MCF 10A (cell line): ENCODE measurements at regions not wholly inside any gene's neighbourhood (a gene's known extent, or its start where the extent isn't known, plus 50 kb on each side); places are given as distances from the start of the nearest gene placed in this dataset.

ENCODE experiments used
- BruUV-seq: library from RNA; stranded (reverse); fragments of 400-500 nt; replicated peaks from 2 replicates; lab custom pipeline; 2021; lab: Mats Ljungman, UMichigan
- CTCF ChIA-PET: fragments of 300-600 bp; sonication (Branson Sonifier 250); formaldehyde crosslinking; extraction: SDS; loops from one replicate; lab custom pipeline; 2021; ENCODE audit warnings: antibody characterized with exemption, inconsistent platforms; lab: Yijun Ruan, JAX
- POLR2A ChIA-PET: fragments of 300-600, 350-650 bp; sonication (Branson Sonifier 250); formaldehyde crosslinking; extraction: SDS; loops from one replicate; lab custom pipeline; 2020; ENCODE audit warnings: antibody characterized with exemption, inconsistent platforms; lab: Yijun Ruan, JAX
- DNase-seq: peaks from one replicate; pipeline ENCODE4 v3.0.0-alpha.2; 2018; ENCODE audit not compliant: unreplicated experiment
- H3K27ac Mint-ChIP-seq: one replicate; pipeline ENCODE4 v1.8.0; 2022; ENCODE audit warnings: mild to moderate bottlenecking, low read depth, mixed read lengths; ENCODE audit not compliant: unreplicated experiment
- H3K27me3 Mint-ChIP-seq: one replicate; pipeline ENCODE4 v1.8.0; 2022; ENCODE audit warnings: mixed read lengths; ENCODE audit not compliant: insufficient read depth, unreplicated experiment
- H3K36me3 Mint-ChIP-seq: one replicate; pipeline ENCODE4 v1.8.0; 2022; ENCODE audit warnings: mild to moderate bottlenecking, moderate library complexity, mixed read lengths; ENCODE audit not compliant: insufficient read depth, unreplicated experiment
- H3K4me1 Mint-ChIP-seq: one replicate; pipeline ENCODE4 v1.8.0; 2022; ENCODE audit warnings: mixed read lengths; ENCODE audit not compliant: insufficient read depth, unreplicated experiment
- H3K4me3 Mint-ChIP-seq: one replicate; pipeline ENCODE4 v1.8.0; 2022; ENCODE audit warnings: mild to moderate bottlenecking, moderate library complexity, mixed read lengths; ENCODE audit not compliant: unreplicated experiment
- H3K9me3 Mint-ChIP-seq: one replicate; pipeline ENCODE4 v1.8.0; 2022; ENCODE audit warnings: mixed read lengths; ENCODE audit not compliant: unreplicated experiment
- intact Hi-C: fragments of 100-400 bp; cut with micrococcal nuclease; formaldehyde crosslinking; loops from 2 replicates; pipeline ENCODE4 v1.14.1; 2022
- TF ChIP-seq, protein P1 (sequence below): fragments of 200-600 bp; IDR thresholded peaks from one replicate; pipeline ENCODE4 v1.8.0; 2022; ENCODE audit warnings: antibody characterized with exemption, mild to moderate bottlenecking; ENCODE audit not compliant: unreplicated experiment

DNA sequence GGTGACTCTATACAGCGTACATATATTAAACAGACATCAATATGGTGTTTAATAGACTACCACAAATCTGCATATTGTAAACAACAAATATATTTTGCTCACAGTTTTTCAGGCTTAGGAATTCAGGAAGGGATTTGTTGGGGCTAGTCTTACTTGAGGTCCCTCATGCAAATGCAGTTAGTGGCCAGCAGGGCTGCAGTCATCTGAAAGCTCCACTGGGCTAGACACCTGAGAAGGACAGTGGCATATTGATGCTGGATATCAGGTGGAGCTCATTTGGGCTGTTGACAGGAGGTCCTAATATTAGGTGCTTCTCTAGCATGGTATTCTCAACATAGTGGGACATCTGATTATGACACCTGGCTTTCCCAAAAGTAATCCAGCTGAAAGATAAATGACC is 493.8 kb upstream of the PABPC4L start:
- TF ChIP-seq, protein P1, sequence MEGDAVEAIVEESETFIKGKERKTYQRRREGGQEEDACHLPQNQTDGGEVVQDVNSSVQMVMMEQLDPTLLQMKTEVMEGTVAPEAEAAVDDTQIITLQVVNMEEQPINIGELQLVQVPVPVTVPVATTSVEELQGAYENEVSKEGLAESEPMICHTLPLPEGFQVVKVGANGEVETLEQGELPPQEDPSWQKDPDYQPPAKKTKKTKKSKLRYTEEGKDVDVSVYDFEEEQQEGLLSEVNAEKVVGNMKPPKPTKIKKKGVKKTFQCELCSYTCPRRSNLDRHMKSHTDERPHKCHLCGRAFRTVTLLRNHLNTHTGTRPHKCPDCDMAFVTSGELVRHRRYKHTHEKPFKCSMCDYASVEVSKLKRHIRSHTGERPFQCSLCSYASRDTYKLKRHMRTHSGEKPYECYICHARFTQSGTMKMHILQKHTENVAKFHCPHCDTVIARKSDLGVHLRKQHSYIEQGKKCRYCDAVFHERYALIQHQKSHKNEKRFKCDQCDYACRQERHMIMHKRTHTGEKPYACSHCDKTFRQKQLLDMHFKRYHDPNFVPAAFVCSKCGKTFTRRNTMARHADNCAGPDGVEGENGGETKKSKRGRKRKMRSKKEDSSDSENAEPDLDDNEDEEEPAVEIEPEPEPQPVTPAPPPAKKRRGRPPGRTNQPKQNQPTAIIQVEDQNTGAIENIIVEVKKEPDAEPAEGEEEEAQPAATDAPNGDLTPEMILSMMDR: no peak
- Mint-ChIP-seq H3K4me1 (no peaks in the 10 kb centered on the region), H3K36me3 (no peaks in the 10 kb centered on the region), H3K9me3 (peaks cover 8% of the 10 kb centered on the region), H3K4me3 (no peak overlapping the region), H3K27me3 (no peaks in the 10 kb centered on the region), H3K27ac (no peak overlapping the region)
- ChIA-PET CTCF (interaction anchor here (0.5 kb wide), 1 partner anchor 145 kb away, joined by 4 read pairs; no protein-coding TSS in a partner anchor), POLR2A (no interaction called here)
- intact Hi-C loops: no loop called here
- no TSS peak for BruUV-seq
- no peak for DNase-seq

DNA sequence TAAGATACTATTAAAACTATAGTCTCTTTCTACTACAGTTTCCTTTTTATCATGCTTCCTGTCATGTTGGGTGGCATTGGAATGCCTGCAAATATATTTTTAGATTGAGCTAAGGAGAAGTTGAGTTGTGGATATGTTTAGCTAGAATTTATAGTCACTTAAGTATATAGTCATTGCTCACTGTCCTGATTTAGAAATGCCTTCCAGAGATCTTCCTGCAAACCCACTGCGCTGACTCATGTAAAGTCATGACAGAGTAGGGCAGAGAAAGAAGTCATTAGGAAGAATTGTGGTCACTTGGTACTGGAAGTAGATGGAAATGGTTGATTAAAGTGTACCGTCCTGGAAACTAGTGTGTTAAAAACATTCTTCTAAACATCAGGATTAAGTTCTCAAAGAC is 490.3 kb upstream of the PABPC4L start:
- intact Hi-C loops: no loop called here

GRCh38 chr4:134687646-134688628 is 486.3 kb upstream of the PABPC4L start:
- no peak for DNase-seq
- Mint-ChIP-seq H3K27ac (no peak overlapping the region), H3K36me3 (no peaks in the 10 kb centered on the region), H3K9me3 (no peaks in the 10 kb centered on the region), H3K27me3 (no peaks in the 10 kb centered on the region), H3K4me1 (no peaks in the 10 kb centered on the region), H3K4me3 (no peak overlapping the region)
- ChIA-PET CTCF (no interaction called here), POLR2A (no interaction called here)
- TF ChIP-seq, protein P1: no peak
- intact Hi-C loops: no loop called here
- no TSS peak for BruUV-seq

More for the DNA sequence above, 490.3 kb upstream of the PABPC4L start:
- Mint-ChIP-seq H3K36me3 (no peaks in the 10 kb centered on the region), H3K27ac (no peak overlapping the region), H3K27me3 (no peaks in the 10 kb centered on the region), H3K9me3 (no peaks in the 10 kb centered on the region), H3K4me1 (no peaks in the 10 kb centered on the region), H3K4me3 (no peak overlapping the region)
- CTCF ChIA-PET: no interaction called here
- DNase-seq: no peak
- no TSS peak for BruUV-seq
- POLR2A ChIA-PET: no interaction called here
- TF ChIP-seq, protein P1: no peak

DNA sequence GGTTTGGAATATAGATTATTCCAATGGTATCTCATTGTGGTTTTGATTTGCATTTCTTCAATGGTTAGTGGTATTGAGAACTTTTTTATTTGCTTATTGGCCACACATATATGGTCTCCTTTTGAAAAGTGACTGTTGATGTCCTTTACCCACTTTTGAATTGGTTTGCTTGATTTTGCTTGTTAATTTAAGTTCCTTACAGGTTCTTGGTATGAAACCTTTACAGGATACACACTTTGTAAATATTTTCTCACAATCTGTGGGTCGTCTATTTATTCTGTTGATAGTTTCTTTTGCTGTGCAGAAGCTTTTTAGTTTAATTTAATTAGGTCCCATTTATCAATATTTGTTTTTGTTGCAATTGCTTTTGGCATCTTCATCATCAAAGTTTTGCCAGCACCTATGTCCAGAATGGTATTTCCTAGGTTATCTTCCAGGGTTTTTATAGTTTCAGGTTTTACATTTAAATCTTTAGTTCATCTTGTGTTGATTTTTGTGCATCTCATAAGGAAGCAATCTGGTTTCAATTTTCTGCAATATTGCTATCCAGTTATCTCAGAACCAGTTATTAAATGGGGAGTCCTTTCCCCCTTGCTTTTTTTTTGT is 475.7 kb upstream of the PABPC4L start:
- ChIA-PET CTCF (no interaction called here), POLR2A (interaction anchor here (0.7 kb wide), 1 partner anchor 138 kb away, joined by 3 read pairs; no protein-coding TSS in a partner anchor)
- no peaks in the 10 kb centered on the region for H3K36me3 Mint-ChIP-seq
- no peaks in the 10 kb centered on the region for H3K4me1 Mint-ChIP-seq
- no TSS peak for BruUV-seq
- TF ChIP-seq, protein P1: no peak
- H3K9me3 Mint-ChIP-seq: peaks cover 16% of the 10 kb centered on the region
- no peak overlapping the region for H3K4me3 Mint-ChIP-seq
- intact Hi-C loops: no loop called here
- no peaks in the 10 kb centered on the region for H3K27me3 Mint-ChIP-seq
- no peak for DNase-seq
- no peak overlapping the region for H3K27ac Mint-ChIP-seq
